Stomach (tissue), 8 donors: ENCODE measurements at regions not wholly inside any gene's neighbourhood (a gene's known extent, or its start where the extent isn't known, plus 50 kb on each side); places are given as distances from the start of the nearest gene placed in this dataset.

ENCODE experiments used
- DNase-seq, 2 donors: peaks; one replicate each; pipeline versions ENCODE4 v3.0.0 to v3.0.0-alpha.2; 2013 to 2019
- H3K27ac ChIP-seq, 5 donors: fragments of 200-600 bp in 4 of 5; sonication (generic) in 4 of 5; one replicate each; pipeline ENCODE4 v1.5.1; 2013 to 2019; ENCODE audit warnings: mild to moderate bottlenecking in 1 of 5, moderate library complexity in 1 of 5
- H3K27me3 ChIP-seq, 3 donors: fragments of 200-600 bp; sonication (generic); one replicate each; pipeline ENCODE4 v1.5.1; 2017 to 2019; ENCODE audit warnings: mixed run types in 1 of 3
- H3K36me3 ChIP-seq, 4 donors: fragments of 200-600 bp; sonication (generic); 1 replicate in 3 of 4; 2 replicates in 1 of 4; pipeline ENCODE4 v1.5.1; 2016 to 2019
- H3K4me1 ChIP-seq, 4 donors: fragments of 200-600 bp; sonication (generic); one replicate each; pipeline ENCODE4 v1.5.1; 2016 to 2019
- H3K4me3 ChIP-seq, 4 donors: fragments of 200-600 bp; sonication (generic) in 3 of 4; one replicate each; pipeline ENCODE4 v1.5.1; 2016 to 2019; ENCODE audit warnings: mild to moderate bottlenecking in 1 of 4
- H3K9me3 ChIP-seq, 4 donors: fragments of 200-600 bp; sonication (generic); one replicate each; pipeline ENCODE4 v1.5.1; 2016 to 2019
- CTCF ChIP-seq, 7 experiments: fragments of 450-650 bp in 4 of 7; fragments of 200-600 bp in 3 of 7; sonication (generic) in 3 of 7; IDR thresholded peaks; one replicate each; pipeline ENCODE4 v1.5.1; 2016 to 2019; ENCODE audit warnings: antibody characterized with exemption in 7 of 7, control low read depth in 2 of 7, mild to moderate bottlenecking in 1 of 7
- EP300 ChIP-seq: sonication (generic); formaldehyde crosslinking; IDR thresholded peaks from one replicate; pipeline ENCODE4 v1.6.1; 2017; ENCODE audit warnings: antibody characterized with exemption
- POLR2A ChIP-seq, 4 donors: fragments of 450-650 bp; IDR thresholded peaks; one replicate each; pipeline ENCODE4 v1.6.1; 2016; ENCODE audit warnings: antibody characterized with exemption in 4 of 4, control low read depth in 2 of 4, mild to moderate bottlenecking in 1 of 4, moderate library complexity in 1 of 4
- POLR2AphosphoS5 ChIP-seq, 3 donors: sonication (generic); formaldehyde crosslinking; IDR thresholded peaks; one replicate each; pipeline ENCODE4 v1.6.1; 2016; ENCODE audit warnings: antibody characterized with exemption in 3 of 3
- WGBS, 5 donors: extraction: QIAGEN DNeasy Blood & Tissue Kit in 3 of 5; methylation state at CpG; one replicate each; pipeline versions ENCODE4 v1.1.5 to v1.1.7; 2013 to 2018; 5-methylcytosine and 5-hydroxymethylcytosine counted together
- intact Hi-C: fragments of 100-400 bp; cut with DNase I; formaldehyde crosslinking; loops from one replicate; pipeline ENCODE4 v1.15.1; 2023; ENCODE audit warnings: low total_unique reads
- donor health status: healthy with polysubstance abuse.
- donor health status: Bipolar disorder and iron deficiency.
- donor health status: healthy.

- DNase-seq = peak; percentile 40 to 77
- 11 to 33% (median 12%) methylated on average over 5 of the region's 5 CpGs for WGBS, 5 donors
- intact Hi-C loops = no loop called here
- H3K4me3 ChIP-seq = no peak overlapping the region
- no peaks in the 10 kb centered on the region for H3K27me3 ChIP-seq
- peaks cover 35 to 51% (median 40%) of the 10 kb centered on the region in 4 donors for H3K4me1 ChIP-seq
- H3K36me3 ChIP-seq = no peaks in the 10 kb centered on the region
- H3K9me3 ChIP-seq = no peaks in the 10 kb centered on the region
- peak overlapping the region; percentile 77 to 86 (median 80) for H3K27ac ChIP-seq
- TF ChIP-seq POLR2AphosphoS5 (IDR thresholded peaks at IDR 0.05) (peak in 2 of 3 donors; percentile 63 to 76), EP300 (no peak)
Observed at GRCh38 chr2:222796413-222797103, 64.3 kb upstream of the ACSL3 start.

- peak overlapping the region in 4 of 5 donors; percentile 77 to 84 (median 80) for H3K27ac ChIP-seq
- H3K4me1 ChIP-seq = peaks cover 35 to 44% (median 40%) of the 10 kb centered on the region in 4 donors
- intact Hi-C loops = no loop called here
Observed at GRCh38 chr2:222797261-222797660, 63.6 kb upstream of the ACSL3 start.

GRCh38 chr2:222797871-222798270 lies 63.0 kb upstream of the ACSL3 start:
- no peak for DNase-seq
- intact Hi-C loops = no loop called here
- no peaks in the 10 kb centered on the region for H3K36me3 ChIP-seq
- TF ChIP-seq CTCF (IDR thresholded peaks at IDR 0.05) (no peak), POLR2A (IDR thresholded peaks at IDR 0.05) (no peak), EP300 (no peak), POLR2AphosphoS5 (IDR thresholded peaks at IDR 0.05) (no peak)
- H3K4me1 ChIP-seq = peaks cover 35 to 44% (median 38%) of the 10 kb centered on the region in 4 donors
- no peaks in the 10 kb centered on the region for H3K27me3 ChIP-seq
- 56 to 67% (median 61%) methylated on average over 3 of the region's 3 CpGs for whole genome bisulfite sequencing, 5 donors
- peak overlapping the region in 4 of 5 donors; percentile 30 to 84 (median 67) for H3K27ac ChIP-seq
- no peaks in the 10 kb centered on the region for H3K9me3 ChIP-seq
- no peak overlapping the region for H3K4me3 ChIP-seq

More at GRCh38 chr2:222797261-222797660, 63.6 kb upstream of the ACSL3 start:
- no peak for DNase-seq
- no peaks in the 10 kb centered on the region for H3K27me3 ChIP-seq
- H3K4me3 ChIP-seq = no peak overlapping the region
- H3K36me3 ChIP-seq = no peaks in the 10 kb centered on the region
- TF ChIP-seq POLR2A (IDR thresholded peaks at IDR 0.05) (no peak), CTCF (IDR thresholded peaks at IDR 0.05) (peak in 4 of 7 experiments; percentile 10 to 44 (median 25))
- WGBS, 5 donors = 3 to 16% (median 10%) methylated on average over 2 of the region's 2 CpGs
- H3K9me3 ChIP-seq = no peaks in the 10 kb centered on the region

GRCh38 chr2:222798528-222798927 lies 62.3 kb upstream of the ACSL3 start:
- intact Hi-C loops = no loop called here

More at GRCh38 chr2:222798528-222798927, 62.3 kb upstream of the ACSL3 start:
- Histone ChIP-seq H3K27me3 (no peaks in the 10 kb centered on the region), H3K9me3 (no peaks in the 10 kb centered on the region), H3K4me3 (no peak overlapping the region), H3K36me3 (no peaks in the 10 kb centered on the region), H3K4me1 (peaks cover 35 to 44% (median 38%) of the 10 kb centered on the region in 4 donors), H3K27ac (peak overlapping the region in 4 of 5 donors; percentile 30 to 84 (median 67))
- TF ChIP-seq EP300 (no peak), POLR2AphosphoS5 (IDR thresholded peaks at IDR 0.05) (no peak), CTCF (IDR thresholded peaks at IDR 0.05) (no peak), POLR2A (IDR thresholded peaks at IDR 0.05) (no peak)
- DNase-seq = no peak
